Mesothelial cell of epicardium (in vitro differentiated cells): ENCODE measurements at regions not wholly inside any gene's neighbourhood (a gene's known extent, or its start where the extent isn't known, plus 50 kb on each side); places are given as distances from the start of the nearest gene placed in this dataset.

Source experiments
- DNase-seq, 2 experiments: peaks; one replicate each; pipeline ENCODE4 v3.0.0; 2021; ENCODE audit warnings: low spot score in 2 of 2; ENCODE audit not compliant: unreplicated experiment in 2 of 2
- H3K27ac Mint-ChIP-seq: 2 replicates; pipeline ENCODE4 v1.8.0; 2021; ENCODE audit warnings: mixed read lengths
- H3K27me3 Mint-ChIP-seq: 2 replicates; pipeline ENCODE4 v1.8.0; 2021; ENCODE audit warnings: low read depth, mixed read lengths
- H3K36me3 Mint-ChIP-seq: 2 replicates; pipeline ENCODE4 v1.8.0; 2021; ENCODE audit warnings: mixed read lengths
- H3K4me1 Mint-ChIP-seq: 2 replicates; pipeline ENCODE4 v1.8.0; 2021; ENCODE audit warnings: mixed read lengths
- H3K4me3 Mint-ChIP-seq: 2 replicates; pipeline ENCODE4 v1.8.0; 2021; ENCODE audit warnings: mild to moderate bottlenecking, moderate library complexity, mixed read lengths
- H3K9me3 Mint-ChIP-seq: 2 replicates; pipeline ENCODE4 v1.8.0; 2021; ENCODE audit warnings: mixed read lengths
- CTCF ChIP-seq: fragments of 200-600 bp; sonication (generic); IDR thresholded peaks from one replicate; pipeline ENCODE4 v1.5.0; 2021; ENCODE audit warnings: antibody characterized with exemption; ENCODE audit not compliant: unreplicated experiment

- H3K27me3 Mint-ChIP-seq, result peaks cover 20% of the 10 kb centered on the region
- no peak overlapping the region for H3K27ac Mint-ChIP-seq
- H3K4me1 Mint-ChIP-seq, result peaks cover 27% of the 10 kb centered on the region
- H3K4me3 Mint-ChIP-seq, result no peak overlapping the region
- H3K36me3 Mint-ChIP-seq, result no peaks in the 10 kb centered on the region
- no peak for DNase-seq
- no peak for TF ChIP-seq CTCF
- H3K9me3 Mint-ChIP-seq, result no peaks in the 10 kb centered on the region
Observed at GRCh38 chr9:78609450-78609849, 312.5 kb downstream of the PSAT1 start.

GRCh38 chr9:78612091-78612490 is 315.2 kb downstream of the PSAT1 start:
- H3K27ac Mint-ChIP-seq, result no peak overlapping the region
- DNase-seq, result no peak

GRCh38 chr9:78613006-78613405 is 316.1 kb downstream of the PSAT1 start:
- no peak for TF ChIP-seq CTCF
- H3K27ac Mint-ChIP-seq, result no peak overlapping the region
- H3K4me3 Mint-ChIP-seq, result no peak overlapping the region
- H3K36me3 Mint-ChIP-seq, result no peaks in the 10 kb centered on the region
- DNase-seq, result no peak
- peaks cover 5% of the 10 kb centered on the region for H3K4me1 Mint-ChIP-seq
- peaks cover 24% of the 10 kb centered on the region for H3K27me3 Mint-ChIP-seq
- no peaks in the 10 kb centered on the region for H3K9me3 Mint-ChIP-seq

More at GRCh38 chr9:78612091-78612490, 315.2 kb downstream of the PSAT1 start:
- H3K36me3 Mint-ChIP-seq, result no peaks in the 10 kb centered on the region
- peaks cover 24% of the 10 kb centered on the region for H3K27me3 Mint-ChIP-seq
- no peaks in the 10 kb centered on the region for H3K9me3 Mint-ChIP-seq
- H3K4me1 Mint-ChIP-seq, result peaks cover 5% of the 10 kb centered on the region
- TF ChIP-seq CTCF, result no peak
- H3K4me3 Mint-ChIP-seq, result no peak overlapping the region

GRCh38 chr9:78614892-78615291 is 318.0 kb downstream of the PSAT1 start:
- peaks cover 20% of the 10 kb centered on the region for H3K27me3 Mint-ChIP-seq
- peaks cover 5% of the 10 kb centered on the region for H3K4me1 Mint-ChIP-seq

GRCh38 chr9:78615372-78615771 is 318.4 kb downstream of the PSAT1 start:
- Mint-ChIP-seq H3K27ac (no peak overlapping the region), H3K27me3 (peaks cover 19% of the 10 kb centered on the region), H3K4me1 (peaks cover 5% of the 10 kb centered on the region), H3K9me3 (no peaks in the 10 kb centered on the region), H3K36me3 (no peaks in the 10 kb centered on the region), H3K4me3 (no peak overlapping the region)
- no peak for TF ChIP-seq CTCF
- no peak for DNase-seq

More at GRCh38 chr9:78614892-78615291, 318.0 kb downstream of the PSAT1 start:
- no peak overlapping the region for H3K27ac Mint-ChIP-seq
- no peak for DNase-seq
- no peak overlapping the region for H3K4me3 Mint-ChIP-seq
- no peak for TF ChIP-seq CTCF
- H3K36me3 Mint-ChIP-seq, result no peaks in the 10 kb centered on the region
- no peaks in the 10 kb centered on the region for H3K9me3 Mint-ChIP-seq

- H3K27me3 Mint-ChIP-seq, result peaks cover 17% of the 10 kb centered on the region
- no peak overlapping the region for H3K4me3 Mint-ChIP-seq
- no peaks in the 10 kb centered on the region for H3K4me1 Mint-ChIP-seq
- no peak for TF ChIP-seq CTCF
- no peaks in the 10 kb centered on the region for H3K9me3 Mint-ChIP-seq
- H3K27ac Mint-ChIP-seq, result no peak overlapping the region
- no peak for DNase-seq
- no peaks in the 10 kb centered on the region for H3K36me3 Mint-ChIP-seq
Observed at GRCh38 chr9:78618735-78619134, 321.8 kb downstream of the PSAT1 start.
